MM.1S (cell line): ENCODE measurements at regions not wholly inside any gene's neighbourhood (a gene's known extent, or its start where the extent isn't known, plus 50 kb on each side); places are given as distances from the start of the nearest gene placed in this dataset.
"Not testable (repeated sequence)": the region's sequence is repeated elsewhere in the genome, so short reads cannot be mapped to it uniquely, and the experiment has no call there.

Experiments used
- DNase-seq: peaks from one replicate; pipeline ENCODE4 v3.0.0-alpha.2; 2015
- H2AFZ ChIP-seq: fragments of 300-600 bp; sonication (generic); 2 replicates; pipeline ENCODE4 v1.6.0; 2016; ENCODE audit warnings: antibody characterized with exemption, low read length
- H3F3A ChIP-seq: fragments of 300-600 bp; sonication (generic); 2 replicates; pipeline ENCODE4 v1.6.1; 2016; ENCODE audit warnings: mild to moderate bottlenecking, antibody characterized with exemption, low read length, moderate library complexity, mixed read lengths; ENCODE audit not compliant: insufficient read depth
- H3K27ac ChIP-seq: fragments of 300-600 bp; sonication (generic); 2 replicates; pipeline ENCODE4 v1.5.1; 2016; ENCODE audit warnings: mild to moderate bottlenecking, low read length
- H3K27me3 ChIP-seq: fragments of 300-600 bp; sonication (generic); replicated peaks from 2 replicates; pipeline ENCODE4 v1.6.0; 2016; ENCODE audit warnings: low read length; ENCODE audit not compliant: insufficient read depth
- H3K36me3 ChIP-seq: fragments of 300-600 bp; sonication (generic); replicated peaks from 2 replicates; pipeline ENCODE4 v1.6.1; 2016; ENCODE audit warnings: mild to moderate bottlenecking, low read length, mixed read lengths; ENCODE audit not compliant: insufficient read depth
- H3K4me1 ChIP-seq: fragments of 300-600 bp; sonication (generic); 2 replicates; pipeline ENCODE4 v1.6.1; 2016; ENCODE audit warnings: low read length, mixed read lengths
- H3K4me2 ChIP-seq: fragments of 300-600 bp; sonication (generic); 2 replicates; pipeline ENCODE4 v1.6.0; 2016; ENCODE audit warnings: low read depth, low read length
- H3K4me3 ChIP-seq: fragments of 300-600 bp; sonication (generic); 2 replicates; pipeline ENCODE4 v1.5.1; 2016; ENCODE audit warnings: low read length, mixed read lengths
- H3K79me2 ChIP-seq: fragments of 300-600 bp; sonication (generic); 2 replicates; pipeline ENCODE4 v1.6.1; 2016; ENCODE audit warnings: mixed run types, low read length, mixed read lengths
- H3K9ac ChIP-seq: fragments of 300-600 bp; sonication (generic); 2 replicates; pipeline ENCODE4 v1.6.1; 2016; ENCODE audit warnings: low read length, mixed read lengths
- H3K9me2 ChIP-seq: fragments of 300-600 bp; sonication (generic); replicated peaks from 2 replicates; pipeline ENCODE4 v1.6.1; 2016; ENCODE audit warnings: mild to moderate bottlenecking, low read length, mixed read lengths; ENCODE audit not compliant: insufficient read depth
- H3K9me3 ChIP-seq: fragments of 300-600 bp; sonication (generic); replicated peaks from 2 replicates; pipeline ENCODE4 v1.6.1; 2016; ENCODE audit warnings: mild to moderate bottlenecking, low read length, mixed read lengths; ENCODE audit not compliant: insufficient read depth
- H4K20me1 ChIP-seq: fragments of 300-600 bp; sonication (generic); 2 replicates; pipeline ENCODE4 v1.6.1; 2016; ENCODE audit warnings: mild to moderate bottlenecking, low read length, moderate library complexity, mixed read lengths; ENCODE audit not compliant: insufficient read depth
- EZH2 ChIP-seq: fragments of 300-600 bp; sonication (generic); optimal IDR thresholded peaks from 2 replicates; pipeline ENCODE3; 2017; ENCODE audit warnings: low read depth, mild to moderate bottlenecking, antibody characterized with exemption, low read length, mixed read lengths
- EZH2phosphoT487 ChIP-seq: fragments of 300-600 bp; sonication (generic); IDR thresholded peaks from 2 replicates; pipeline ENCODE4 v1.6.1; 2018; ENCODE audit warnings: antibody characterized with exemption, low read length
- TF ChIP-seq, protein P1 (sequence below): fragments of 300-600 bp; sonication (generic); IDR thresholded peaks from 2 replicates; pipeline ENCODE4 v1.5.1; 2016; ENCODE audit warnings: antibody characterized with exemption, low read length, mixed read lengths

- no peak overlapping the region for H3K9ac ChIP-seq
- TF ChIP-seq, protein P1, sequence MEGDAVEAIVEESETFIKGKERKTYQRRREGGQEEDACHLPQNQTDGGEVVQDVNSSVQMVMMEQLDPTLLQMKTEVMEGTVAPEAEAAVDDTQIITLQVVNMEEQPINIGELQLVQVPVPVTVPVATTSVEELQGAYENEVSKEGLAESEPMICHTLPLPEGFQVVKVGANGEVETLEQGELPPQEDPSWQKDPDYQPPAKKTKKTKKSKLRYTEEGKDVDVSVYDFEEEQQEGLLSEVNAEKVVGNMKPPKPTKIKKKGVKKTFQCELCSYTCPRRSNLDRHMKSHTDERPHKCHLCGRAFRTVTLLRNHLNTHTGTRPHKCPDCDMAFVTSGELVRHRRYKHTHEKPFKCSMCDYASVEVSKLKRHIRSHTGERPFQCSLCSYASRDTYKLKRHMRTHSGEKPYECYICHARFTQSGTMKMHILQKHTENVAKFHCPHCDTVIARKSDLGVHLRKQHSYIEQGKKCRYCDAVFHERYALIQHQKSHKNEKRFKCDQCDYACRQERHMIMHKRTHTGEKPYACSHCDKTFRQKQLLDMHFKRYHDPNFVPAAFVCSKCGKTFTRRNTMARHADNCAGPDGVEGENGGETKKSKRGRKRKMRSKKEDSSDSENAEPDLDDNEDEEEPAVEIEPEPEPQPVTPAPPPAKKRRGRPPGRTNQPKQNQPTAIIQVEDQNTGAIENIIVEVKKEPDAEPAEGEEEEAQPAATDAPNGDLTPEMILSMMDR: no peak
These were observed 69.3 kb upstream of the TMEM252 start for GRCh38 chr9:68609901-68610415.

GRCh38 chr9:68614121-68614520 lies 73.4 kb upstream of the TMEM252 start:
- no peaks in the 10 kb centered on the region for H3K79me2 ChIP-seq
- H4K20me1 ChIP-seq: no peaks in the 10 kb centered on the region
- H3K36me3 ChIP-seq: no peaks in the 10 kb centered on the region
- H3K9me3 ChIP-seq: no peaks in the 10 kb centered on the region
- H3K9ac ChIP-seq: peak overlapping the region; percentile 34; the same call in 1 of the 2 replicates
- peak overlapping the region; percentile 57 for H2AFZ ChIP-seq
- H3K4me2 ChIP-seq: peak overlapping the region; percentile 71
- peak overlapping the region; percentile 47; the same call in 1 of the 2 replicates for H3K27ac ChIP-seq
- peak overlapping the region; percentile 32 for H3K4me3 ChIP-seq
- peaks cover 21% of the 10 kb centered on the region for H3K4me1 ChIP-seq
- H3F3A ChIP-seq: no peaks in the 10 kb centered on the region; the same call in 1 of the 2 replicates
- no peaks in the 10 kb centered on the region for H3K9me2 ChIP-seq
- H3K27me3 ChIP-seq: no peaks in the 10 kb centered on the region
- no peak for TF ChIP-seq EZH2
- no peak for TF ChIP-seq EZH2phosphoT487
- TF ChIP-seq, protein P1: no peak
- peak; percentile 63 for DNase-seq

More at GRCh38 chr9:68609901-68610415, 69.3 kb upstream of the TMEM252 start:
- Histone ChIP-seq H3K9me3 (no peaks in the 10 kb centered on the region), H3K9me2 (no peaks in the 10 kb centered on the region), H4K20me1 (no peaks in the 10 kb centered on the region), H2AFZ (no peak overlapping the region), H3K4me3 (no peak overlapping the region), H3K4me1 (peaks cover 19% of the 10 kb centered on the region), H3K27me3 (no peaks in the 10 kb centered on the region), H3K79me2 (no peaks in the 10 kb centered on the region), H3K36me3 (no peaks in the 10 kb centered on the region), H3F3A (no peaks in the 10 kb centered on the region; the same call in 1 of the 2 replicates), H3K27ac (no peak overlapping the region), H3K4me2 (no peak overlapping the region)
- no peak for DNase-seq

DNA sequence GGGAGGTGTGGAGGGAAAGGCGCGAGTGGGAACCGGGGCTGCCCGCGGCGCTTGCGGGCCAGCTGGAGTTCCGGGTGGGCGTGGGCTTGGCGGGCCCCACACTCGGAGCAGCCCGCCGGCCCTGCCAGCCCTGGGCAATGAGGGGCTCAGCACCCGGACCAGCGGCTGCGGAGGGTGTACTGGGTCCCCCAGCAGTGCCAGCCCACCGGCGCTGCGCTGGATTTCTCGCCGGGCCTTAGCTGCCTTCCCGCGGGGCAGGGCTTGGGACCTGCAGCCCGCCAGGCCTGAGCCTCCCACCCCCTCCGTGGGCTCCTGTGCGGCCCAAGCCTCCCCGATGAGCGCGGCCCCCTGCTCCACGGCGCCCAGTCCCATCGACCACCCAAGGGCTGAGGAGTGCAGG lies 76.3 kb upstream of the TMEM252 start:
- H4K20me1 ChIP-seq, H3K4me3 ChIP-seq, H3K9me3 ChIP-seq, H3K27me3 ChIP-seq, H3F3A ChIP-seq, H3K36me3 ChIP-seq, H3K79me2 ChIP-seq, H2AFZ ChIP-seq, H3K27ac ChIP-seq, DNase-seq, H3K9ac ChIP-seq, H3K9me2 ChIP-seq, H3K4me2 ChIP-seq: not testable (repeated sequence)
- H3K4me1 ChIP-seq: peaks cover 21% of the 10 kb centered on the region

- H3K27me3 ChIP-seq: no peaks in the 10 kb centered on the region
- no peaks in the 10 kb centered on the region for H4K20me1 ChIP-seq
- no peak overlapping the region for H2AFZ ChIP-seq
- no peaks in the 10 kb centered on the region for H3K36me3 ChIP-seq
- H3K9ac ChIP-seq: no peak overlapping the region
- no peaks in the 10 kb centered on the region for H3K79me2 ChIP-seq
- H3K27ac ChIP-seq: no peak overlapping the region
- no peaks in the 10 kb centered on the region; the same call in 1 of the 2 replicates for H3F3A ChIP-seq
- DNase-seq: no peak
- TF ChIP-seq EZH2phosphoT487: no peak
- TF ChIP-seq, protein P1: no peak
- no peak for TF ChIP-seq EZH2
- no peak overlapping the region for H3K4me2 ChIP-seq
- H3K9me2 ChIP-seq: no peaks in the 10 kb centered on the region
- H3K9me3 ChIP-seq: no peaks in the 10 kb centered on the region
- peaks cover 11% of the 10 kb centered on the region for H3K4me1 ChIP-seq
- H3K4me3 ChIP-seq: no peak overlapping the region
These were observed 78.4 kb upstream of the TMEM252 start for GRCh38 chr9:68619072-68619471.
